Dedifferentiated amniotic fluid mesenchymal stem cell (primary cell): ENCODE measurements at regions not wholly inside any gene's neighbourhood (a gene's known extent, or its start where the extent isn't known, plus 50 kb on each side); places are given as distances from the start of the nearest gene placed in this dataset.

ENCODE experiments used
- DNase-seq: peaks from one replicate; pipeline ENCODE4 v3.0.0-alpha.2; 2016; ENCODE audit errors: extremely low spot score

DNA sequence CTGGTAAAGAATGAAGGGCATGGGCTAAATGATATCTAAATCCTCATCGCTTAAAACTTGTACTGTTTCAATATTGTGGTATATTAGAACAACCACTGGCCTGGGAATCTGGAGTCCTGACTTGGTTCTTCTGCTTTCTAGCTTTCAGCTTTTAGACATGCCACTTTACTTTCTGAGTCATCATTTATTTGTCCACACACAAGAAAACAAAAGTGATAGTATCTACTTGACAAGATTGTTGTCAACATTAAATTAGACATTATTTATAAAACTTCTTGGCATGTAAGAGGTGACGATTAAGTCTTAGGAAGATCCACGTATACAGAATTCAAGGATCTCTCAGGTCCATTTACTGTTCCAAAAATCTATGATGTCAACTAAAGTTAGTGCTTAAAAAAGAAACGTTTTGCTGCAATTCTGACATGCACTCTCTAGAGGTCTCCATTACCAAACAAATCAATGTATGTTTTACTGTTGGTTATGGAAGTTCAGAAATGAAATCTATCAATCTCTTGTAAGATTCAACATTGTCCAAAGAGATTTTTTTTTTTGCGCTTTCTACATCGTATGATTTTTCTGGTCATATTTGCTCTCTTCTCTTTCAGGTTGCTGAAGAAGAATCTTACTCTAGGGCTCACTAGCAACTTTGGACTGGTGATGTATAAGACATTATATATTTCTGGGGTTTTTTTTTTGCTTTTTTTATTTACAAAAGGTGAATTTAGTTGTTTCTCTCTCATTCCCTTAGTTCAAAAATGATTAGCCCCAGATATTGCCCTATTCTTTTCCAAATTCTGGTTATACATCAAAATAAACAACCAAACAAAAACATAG lies 53.6 kb upstream of the DYNC1I1 start:
- DNase-seq: peak; percentile 42

DNA sequence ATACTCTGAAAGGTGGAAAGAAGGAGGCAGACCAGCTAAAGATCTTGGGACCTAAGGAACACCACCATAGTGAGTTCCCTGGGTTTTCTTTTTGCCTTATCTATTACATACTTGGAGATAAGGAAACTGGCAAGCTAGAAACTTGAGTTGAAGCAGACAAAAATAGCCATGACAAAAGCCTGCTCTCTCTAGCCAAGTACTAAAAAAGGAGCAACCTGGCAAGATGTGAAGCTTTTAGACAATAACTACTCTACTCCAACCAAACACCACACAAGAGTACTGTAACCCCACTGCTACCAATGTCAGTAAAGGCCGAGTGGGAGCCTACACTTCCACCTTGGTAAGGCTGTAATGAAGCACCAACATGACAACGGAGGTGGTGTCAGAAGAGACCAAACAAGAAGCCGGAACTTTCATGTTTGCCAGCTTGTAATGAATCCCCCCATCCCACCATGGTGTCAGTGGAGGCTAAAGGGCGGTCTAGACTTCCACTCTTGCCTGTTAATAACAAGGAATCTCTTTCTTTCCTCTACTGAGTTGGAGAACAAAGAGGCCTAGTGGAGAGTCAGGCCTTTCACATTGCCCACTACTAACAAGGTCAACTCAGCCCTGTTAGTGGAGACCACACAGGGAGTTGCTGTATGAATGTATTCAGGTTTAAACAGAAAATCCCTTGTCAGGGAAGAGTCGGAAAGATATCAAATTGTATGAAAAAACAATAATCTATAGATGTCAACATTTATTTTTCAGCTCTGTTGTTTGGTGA lies 55.8 kb upstream of the DYNC1I1 start:
- no peak for DNase-seq

DNA sequence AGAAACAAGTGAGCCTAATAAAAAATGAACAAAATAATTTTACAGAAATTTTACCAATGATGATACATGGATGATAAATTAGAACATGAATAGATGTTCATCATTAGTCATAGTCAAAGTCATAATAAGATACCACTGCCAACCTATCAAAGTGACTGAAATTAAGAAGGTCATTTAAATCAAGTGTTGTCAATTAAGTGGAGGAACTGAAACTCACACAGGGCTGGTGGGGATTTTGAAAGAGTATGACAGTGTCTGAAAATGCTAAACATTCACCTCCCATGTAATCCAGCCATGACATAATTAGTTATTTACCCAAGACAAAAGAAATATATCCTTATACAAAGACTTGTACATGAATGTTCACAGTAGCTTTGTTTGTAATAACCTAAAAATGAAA lies 57.1 kb upstream of the DYNC1I1 start:
- no peak for DNase-seq

DNA sequence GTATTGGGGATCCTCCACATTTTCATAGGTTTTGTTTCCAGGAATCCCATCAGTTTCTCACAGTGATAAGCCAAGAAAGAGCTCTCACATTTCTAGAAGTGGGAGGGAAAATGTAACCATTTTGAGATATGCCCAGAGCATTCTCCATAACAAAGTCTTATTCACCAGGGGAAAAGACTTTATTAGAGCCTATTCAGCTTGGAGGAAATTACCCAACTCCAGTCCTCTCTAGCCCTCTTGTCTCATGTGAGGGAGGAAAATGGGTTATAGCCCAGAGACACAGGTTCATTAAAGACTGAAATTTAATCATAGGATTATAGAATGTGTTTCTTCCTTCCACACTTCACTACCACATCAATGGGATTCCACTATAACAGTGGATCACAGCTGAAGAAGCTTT lies 61.6 kb upstream of the DYNC1I1 start:
- no peak for DNase-seq

DNA sequence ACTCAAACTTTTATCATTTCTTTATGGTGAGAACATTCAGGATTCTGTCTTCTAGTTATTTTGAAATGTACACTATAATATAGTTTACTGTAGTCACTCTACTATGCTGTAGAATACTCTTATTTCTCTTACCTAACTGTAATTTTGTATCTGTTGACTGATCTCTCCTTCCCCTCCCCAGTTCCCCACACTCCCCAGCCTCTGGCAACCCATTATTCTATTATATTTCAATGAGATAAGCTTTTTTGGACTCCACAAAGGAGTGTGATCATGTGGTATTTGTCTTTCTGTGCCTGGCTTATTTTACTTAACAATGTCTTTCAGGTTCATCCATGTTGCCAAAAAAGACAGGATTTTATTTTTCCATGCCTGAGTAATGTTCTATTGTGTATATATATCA lies 71.4 kb upstream of the DYNC1I1 start:
- no peak for DNase-seq

DNA sequence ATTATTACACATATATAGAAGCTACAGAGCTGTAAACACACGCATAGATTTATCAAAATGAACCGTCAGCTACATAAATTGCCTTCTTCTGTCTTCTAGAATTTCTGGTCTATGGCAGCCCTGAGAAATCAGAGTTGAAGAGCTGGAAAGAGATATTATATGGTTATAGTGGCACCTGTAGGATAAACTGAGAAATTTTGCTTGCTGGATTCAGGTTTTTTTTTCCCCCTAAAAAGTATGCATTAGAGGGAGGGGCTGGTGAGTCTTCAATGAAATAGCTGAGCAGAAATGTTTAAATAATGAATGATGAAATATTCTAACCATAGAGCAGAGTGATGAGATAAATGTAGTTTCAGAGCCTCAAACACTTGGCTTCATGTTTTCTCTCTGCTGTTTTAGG lies 78.0 kb upstream of the DYNC1I1 start:
- DNase-seq: no peak

DNA sequence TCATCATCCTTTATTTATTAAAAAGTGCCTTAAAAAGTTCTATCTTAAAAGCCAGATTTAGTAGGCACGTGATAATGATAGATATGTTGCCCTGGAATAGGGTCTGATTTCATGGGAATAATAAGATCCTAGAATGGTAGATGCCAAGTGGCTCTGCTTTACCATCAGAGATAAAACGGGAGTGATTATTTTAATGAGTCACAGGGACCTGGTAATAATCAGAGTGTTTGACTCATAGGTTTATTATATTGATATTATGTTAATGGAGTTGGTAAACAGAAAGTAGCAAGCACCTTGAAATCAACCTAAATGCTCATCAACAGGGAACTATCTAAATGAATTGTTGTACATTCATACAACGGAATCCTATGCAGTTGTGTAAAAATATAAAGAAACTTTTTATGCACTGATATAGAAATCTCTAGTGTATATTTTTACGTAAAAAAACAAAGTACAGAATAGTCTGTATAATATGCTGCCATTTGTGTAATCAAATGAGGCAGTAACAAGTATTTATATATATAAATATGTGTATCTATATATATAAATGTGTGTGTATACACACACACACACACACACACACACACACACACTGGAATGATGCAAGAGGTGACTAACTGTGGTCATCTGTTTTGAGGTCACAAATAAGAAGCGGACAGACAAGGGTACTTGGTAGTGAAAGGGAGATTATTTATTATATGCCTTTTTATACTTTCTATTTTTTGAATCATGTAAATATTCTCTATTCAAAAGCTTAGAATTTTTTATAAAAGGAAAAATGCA lies 78.6 kb upstream of the DYNC1I1 start:
- no peak for DNase-seq

DNA sequence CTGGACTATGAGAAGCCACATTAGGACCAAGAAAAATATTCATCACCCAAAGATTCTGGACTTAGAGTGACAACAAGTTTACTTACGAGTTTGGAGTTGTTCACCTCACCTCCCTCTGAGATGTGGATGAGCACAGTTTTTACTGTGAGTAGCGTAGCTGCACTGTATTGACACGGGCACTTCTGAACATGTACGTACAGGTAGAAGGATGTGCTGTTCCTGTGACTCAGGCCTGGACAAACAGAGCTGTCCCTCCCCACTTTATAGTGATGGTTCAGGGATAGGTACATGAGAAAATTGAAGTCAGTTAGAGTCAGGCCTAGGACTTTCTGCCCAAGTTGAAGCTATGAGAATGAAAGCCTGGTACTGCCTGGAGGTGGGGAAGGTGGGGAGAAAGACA lies 80.9 kb upstream of the DYNC1I1 start:
- DNase-seq: no peak

DNA sequence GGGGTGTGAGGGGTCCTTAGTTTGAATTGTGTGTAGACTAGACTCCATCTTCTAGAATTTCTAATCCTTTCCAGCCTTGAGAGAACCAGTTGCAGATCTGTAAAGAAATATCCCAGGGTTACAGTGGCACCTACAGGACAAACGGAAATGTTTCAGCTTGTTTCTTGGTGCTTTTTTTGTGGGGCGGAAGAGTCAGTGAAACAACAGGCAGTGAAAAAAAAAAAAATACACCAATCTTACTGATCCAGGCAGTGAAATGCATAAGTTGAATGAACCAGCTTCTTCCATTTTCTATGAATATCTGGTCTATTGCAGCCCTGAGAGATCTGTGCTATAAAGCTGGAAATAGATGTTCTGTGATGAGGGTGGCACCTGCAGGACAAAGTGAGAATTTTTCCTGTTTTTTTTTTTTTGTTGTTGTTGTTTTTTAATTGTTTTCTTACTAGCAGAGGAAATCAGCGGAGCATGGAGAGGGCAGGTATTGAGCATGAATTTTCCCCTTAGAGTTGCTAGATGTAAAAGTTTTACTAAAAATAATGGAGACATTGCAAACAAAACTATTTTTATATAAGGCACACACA lies 81.9 kb upstream of the DYNC1I1 start:
- DNase-seq: peak; percentile 68

DNA sequence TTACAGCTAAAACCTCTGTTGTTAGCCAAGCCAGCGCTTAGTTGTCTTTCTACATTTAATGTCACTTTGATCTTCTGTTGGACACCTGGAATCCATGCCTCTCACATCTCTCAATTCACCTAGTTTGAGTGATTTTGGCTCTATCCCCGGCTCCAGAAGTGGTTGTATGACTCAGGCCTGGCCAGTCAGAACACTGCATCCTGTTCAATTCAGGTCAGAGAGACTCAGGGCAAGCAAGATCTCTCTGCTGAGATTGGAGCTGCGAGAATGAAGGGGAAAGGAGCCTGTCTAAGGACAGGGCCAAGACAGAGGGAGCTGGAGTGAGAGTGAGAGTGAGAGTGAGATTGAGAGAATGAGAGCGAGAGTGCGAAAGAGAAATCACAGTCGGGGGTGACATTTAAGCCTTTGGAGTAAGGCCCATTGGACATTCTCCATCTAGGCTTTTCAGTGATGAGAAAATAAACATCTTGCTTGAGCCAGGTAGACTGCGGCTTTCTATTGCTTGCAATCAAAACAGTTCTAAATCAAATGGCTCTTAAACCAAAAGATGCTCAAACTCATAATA lies 83.3 kb upstream of the DYNC1I1 start:
- DNase-seq: no peak

DNA sequence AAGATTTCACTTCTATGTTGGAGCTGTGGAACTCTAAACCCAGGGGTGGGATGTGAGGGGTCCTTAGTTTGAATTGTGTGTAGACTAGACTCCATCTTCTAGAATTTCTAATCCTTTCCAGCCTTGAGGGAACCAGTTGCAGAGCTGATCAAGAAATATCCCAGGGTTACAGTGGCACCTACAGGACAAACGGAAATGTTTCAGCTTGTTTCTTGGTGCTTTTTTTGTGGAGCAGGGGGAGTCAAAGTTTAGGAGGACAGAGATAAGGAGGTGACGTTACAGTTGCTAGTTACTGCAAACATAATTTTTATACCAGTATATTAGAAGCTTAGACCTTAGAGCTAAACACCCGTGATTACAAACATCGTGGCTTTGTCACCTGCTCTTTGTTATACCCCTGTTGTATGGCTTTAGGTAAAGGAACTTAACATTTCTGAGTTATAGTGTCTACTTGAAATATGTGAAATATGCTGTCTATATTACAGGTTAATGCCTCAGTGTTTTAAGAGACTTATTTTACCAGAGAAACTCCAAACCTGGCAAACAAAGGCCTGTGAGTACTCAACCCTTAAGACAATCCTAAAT lies 84.5 kb upstream of the DYNC1I1 start:
- no peak for DNase-seq

DNA sequence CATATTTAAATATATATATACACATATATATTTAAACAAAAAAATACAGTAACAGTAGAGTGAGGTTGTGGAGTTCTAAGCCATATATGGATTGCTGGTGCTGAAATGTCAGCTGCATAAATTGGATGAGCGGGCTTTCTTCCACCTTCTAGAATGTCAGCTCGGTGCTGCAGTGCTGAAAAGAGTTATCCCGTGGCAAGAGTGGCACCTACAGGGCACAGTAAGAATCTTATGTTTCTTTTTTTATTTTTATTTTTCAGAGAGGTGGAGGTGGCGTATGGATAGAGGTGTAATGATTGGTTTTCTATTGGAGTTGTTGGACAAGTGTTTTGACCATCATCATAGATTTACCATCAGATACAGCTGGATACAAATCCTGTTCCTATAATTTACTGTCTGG lies 86.2 kb upstream of the DYNC1I1 start:
- DNase-seq: peak; percentile 54

DNA sequence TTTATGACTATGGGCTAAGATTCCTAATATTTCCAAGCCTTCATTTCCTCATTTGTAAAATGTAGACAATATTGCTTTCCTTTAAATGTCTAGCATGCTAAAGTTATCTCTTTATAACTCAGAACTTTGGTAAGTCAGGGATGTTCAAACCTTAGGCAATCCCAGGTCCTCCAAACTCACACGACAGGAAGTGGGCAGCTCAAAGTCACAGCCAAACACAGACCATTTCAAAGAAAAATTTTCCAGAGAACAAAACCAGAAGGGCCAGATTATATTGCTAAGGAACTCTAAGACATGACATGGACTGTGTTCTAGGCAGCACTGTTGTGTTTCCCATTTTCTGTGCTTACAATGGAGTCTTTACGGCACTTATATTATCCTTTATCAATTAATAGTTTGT lies 87.8 kb upstream of the DYNC1I1 start:
- DNase-seq: no peak

DNA sequence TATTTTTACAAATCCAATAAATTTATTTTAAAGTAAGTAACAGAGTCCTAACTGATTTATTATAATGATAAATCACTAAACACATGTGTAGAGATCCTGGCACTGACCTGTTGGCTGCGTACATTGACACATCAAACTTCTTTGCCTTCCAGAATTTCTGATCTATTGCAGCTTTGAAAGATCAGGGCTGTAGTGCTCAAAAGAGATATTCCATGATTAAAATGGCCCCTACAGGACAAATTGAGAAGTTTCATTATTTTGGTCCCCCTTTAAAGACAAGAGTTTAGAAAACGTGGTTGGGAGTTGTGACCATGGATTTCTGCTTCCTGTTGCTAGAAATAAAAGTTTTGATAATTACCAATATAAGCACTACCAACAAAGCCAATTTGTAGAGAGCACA lies 87.7 kb upstream of the PDK4 start:
- DNase-seq: peak; percentile 57

DNA sequence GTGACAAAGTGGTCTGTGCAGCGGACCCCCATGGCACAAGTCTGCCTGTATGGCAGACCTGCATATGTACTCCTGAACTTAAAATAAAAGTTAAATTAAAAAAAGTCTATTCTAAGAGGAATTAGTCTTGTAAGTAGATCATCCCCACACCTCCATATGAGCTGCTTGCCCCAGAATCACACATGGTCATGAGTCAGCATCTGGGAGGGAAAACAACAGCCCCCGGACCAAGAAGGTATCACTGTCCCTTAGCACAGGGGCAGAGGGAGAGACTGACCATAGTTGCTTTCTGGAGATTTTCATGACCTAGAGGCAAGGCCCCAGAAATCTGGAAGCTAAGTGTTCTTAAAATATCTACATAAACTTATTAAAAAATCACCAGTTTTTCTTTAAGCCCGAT lies 86.6 kb upstream of the PDK4 start:
- DNase-seq: no peak

DNA sequence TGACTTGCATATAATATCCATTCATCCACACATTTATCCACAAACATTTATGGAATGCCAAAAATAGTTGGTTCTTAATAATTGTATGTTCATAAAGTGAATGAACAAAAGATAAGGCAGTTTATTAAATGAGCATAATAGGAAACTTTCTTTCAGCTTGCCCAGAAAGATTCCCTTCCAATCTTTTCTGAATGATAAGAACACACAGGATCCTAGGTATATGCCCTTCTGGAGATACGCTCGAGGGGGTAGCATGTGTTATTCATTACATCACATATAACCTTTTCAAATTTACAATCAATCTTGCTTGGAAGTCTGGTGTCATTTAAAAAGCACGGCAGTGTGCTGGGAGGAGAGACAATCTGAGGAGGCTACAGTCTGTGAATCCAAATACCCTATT lies 80.4 kb upstream of the PDK4 start:
- no peak for DNase-seq

DNA sequence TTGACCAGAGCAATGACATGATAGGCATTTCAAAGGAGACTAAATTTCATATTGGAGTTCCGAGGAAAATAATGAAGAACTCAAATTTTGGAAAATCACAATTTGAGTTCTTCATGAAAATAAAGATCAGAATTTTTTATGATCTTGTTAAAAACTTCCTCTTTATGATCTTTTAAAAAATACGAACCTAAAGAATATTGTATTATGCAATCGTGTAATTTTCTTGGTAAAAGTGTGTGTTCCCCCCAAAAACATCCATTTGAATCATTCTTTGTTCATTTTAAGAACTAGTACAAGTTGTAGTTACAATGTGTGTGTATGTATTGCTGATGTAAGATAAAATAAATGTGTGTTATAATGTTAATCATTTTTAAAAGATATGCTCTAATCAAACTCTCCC lies 79.3 kb upstream of the PDK4 start:
- DNase-seq: no peak

DNA sequence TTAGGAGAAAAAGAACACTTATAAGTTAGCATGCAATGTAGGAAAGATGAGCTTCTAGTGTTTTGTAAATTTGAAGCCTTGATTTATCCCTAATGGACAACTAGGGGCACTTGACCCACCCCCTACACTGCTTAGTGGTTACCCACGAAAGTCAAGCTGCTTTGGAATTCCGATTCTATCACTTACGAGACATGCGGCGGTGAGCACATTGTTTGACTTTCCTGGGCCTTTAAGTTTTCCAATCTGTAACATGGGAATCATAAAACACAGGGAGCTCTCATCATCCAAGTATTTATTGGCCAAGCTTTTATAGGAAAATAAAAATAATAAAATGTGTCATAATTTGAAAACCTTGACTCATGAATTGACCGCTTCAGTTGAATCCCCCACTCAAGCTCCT lies 78.7 kb upstream of the PDK4 start:
- DNase-seq: no peak

DNA sequence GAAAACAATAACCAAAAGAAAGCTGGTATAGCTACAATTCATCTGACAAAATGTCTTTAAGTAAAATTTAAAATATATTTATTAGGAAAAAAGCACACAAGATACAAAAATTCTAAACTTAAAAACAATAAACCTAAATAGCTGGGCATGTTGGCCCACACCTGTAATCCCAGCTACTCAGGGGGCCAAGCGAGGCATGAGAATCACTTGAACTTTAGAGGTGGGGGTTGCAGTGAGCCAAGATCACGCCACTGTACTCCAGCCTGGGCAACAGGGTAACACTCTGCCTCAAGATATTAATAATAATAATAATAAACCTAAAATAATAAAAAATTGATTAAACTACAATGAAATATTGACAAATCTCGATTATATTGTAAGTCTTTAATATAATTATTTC lies 77.8 kb upstream of the PDK4 start:
- no peak for DNase-seq

DNA sequence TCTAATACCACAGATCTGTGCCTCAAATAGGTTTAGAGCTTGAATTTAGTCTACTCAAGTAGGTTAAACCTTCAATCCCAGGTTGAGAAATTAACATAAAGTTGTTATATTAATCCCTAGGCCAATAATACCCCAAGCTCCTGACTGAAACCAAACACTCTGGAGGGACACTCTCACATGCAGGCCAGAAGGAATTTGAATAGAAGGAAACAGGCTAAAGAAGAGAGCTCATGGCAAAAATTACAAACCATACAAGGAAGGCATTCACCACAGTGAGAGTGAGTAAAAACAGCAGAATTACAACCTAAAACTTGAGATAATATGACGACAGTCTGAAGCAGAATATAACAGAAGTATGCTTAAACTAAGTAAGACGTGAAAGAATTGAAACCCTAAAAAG lies 76.1 kb upstream of the PDK4 start:
- DNase-seq: no peak

DNA sequence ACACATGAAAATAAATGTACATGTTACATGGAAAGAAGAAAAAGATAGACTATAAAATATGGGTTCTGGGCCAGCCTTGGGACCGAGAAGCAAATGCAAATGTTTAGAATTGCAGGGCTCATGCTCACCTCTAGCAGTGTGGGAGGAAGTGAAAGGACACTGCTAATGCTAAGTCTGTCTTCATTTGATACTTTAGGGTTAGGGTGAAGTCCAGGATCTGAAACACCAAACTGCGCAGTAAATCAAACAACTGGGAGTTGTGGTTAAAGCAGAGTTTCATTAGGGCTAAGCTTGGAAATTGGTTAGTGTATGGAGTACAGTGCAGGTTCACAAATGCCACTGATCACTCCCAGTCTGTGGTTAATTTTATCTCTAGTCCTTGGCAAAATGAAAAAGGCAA lies 73.2 kb upstream of the PDK4 start:
- no peak for DNase-seq
